ENCODE measurements at regions not wholly inside any gene's neighbourhood (a gene's known extent, or its start where the extent isn't known, plus 50 kb on each side); places are given as distances from the start of the nearest gene placed in this dataset.

DNA sequence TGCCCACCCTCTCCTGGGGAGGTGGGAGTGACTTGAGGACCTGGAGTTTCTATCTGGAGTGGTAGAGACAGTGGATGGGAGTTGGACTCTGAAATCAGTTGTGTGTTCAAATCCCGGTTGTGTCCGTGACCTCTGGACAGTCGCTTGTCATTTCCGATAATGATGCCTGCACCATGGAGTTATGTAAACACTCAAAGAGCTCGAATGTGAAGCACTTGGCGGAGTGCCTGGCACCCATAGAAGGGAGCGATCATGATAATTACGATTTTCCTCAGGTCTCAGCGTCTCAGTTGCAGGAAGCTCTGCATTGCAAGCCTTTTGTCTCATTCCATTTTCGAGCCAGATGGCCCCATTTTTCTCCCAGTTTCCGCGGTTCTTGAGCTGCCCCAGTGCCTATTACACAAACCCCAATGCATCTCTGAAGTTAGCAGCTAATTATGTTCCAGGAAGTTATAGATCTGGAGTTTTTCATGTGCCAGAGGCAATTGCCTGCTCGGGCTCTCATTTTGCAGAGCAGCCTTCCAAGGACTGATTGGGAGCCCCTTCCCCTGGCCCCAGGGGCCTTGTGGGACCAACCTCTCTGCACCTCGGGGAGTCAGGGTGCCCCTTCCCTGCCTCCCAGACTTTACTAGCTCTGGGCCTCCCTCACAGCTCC, 175.5 kb upstream of the MVB12B start:
- Histone ChIP-seq H3K9me3 (ENCODE audit: control insufficient read depth in 4 of 4, low read length in 3 of 4) (no peaks in the 10 kb centered on the region), H3K27me3 (ENCODE audit: control insufficient read depth in 4 of 4, insufficient read depth in 4 of 4, low read length in 3 of 4) (no peaks in the 10 kb centered on the region), H3K27ac (ENCODE audit: low read depth in 1 of 2, low read length in 2 of 2) (peak overlapping the region in 1 of 2 donors; percentile 21), H3K36me3 (ENCODE audit: control insufficient read depth in 4 of 4, insufficient read depth in 3 of 4, low read depth in 1 of 4, low read length in 3 of 4) (no peaks in the 10 kb centered on the region), H3K9ac (ENCODE audit: low read depth in 1 of 2, low read length in 2 of 2) (no peak overlapping the region), H3K4me1 (ENCODE audit: control insufficient read depth in 4 of 4, insufficient read depth in 4 of 4, low read length in 3 of 4) (peaks cover 4 to 25% (median 15%) of the 10 kb centered on the region in 4 donors), H3K4me3 (ENCODE audit: low read depth in 1 of 3, low read length in 3 of 3) (no peak overlapping the region)
- WGBS = 27% methylated on average over 14 of the region's 14 CpGs
- TF ChIP-seq JUND (IDR thresholded peaks at IDR 0.05) = peak in 1 of 2 donors; percentile 39
- TF ChIP-seq YY1 (IDR thresholded peaks at IDR 0.05) = peak; percentile 95
- TF ChIP-seq, protein P1, sequence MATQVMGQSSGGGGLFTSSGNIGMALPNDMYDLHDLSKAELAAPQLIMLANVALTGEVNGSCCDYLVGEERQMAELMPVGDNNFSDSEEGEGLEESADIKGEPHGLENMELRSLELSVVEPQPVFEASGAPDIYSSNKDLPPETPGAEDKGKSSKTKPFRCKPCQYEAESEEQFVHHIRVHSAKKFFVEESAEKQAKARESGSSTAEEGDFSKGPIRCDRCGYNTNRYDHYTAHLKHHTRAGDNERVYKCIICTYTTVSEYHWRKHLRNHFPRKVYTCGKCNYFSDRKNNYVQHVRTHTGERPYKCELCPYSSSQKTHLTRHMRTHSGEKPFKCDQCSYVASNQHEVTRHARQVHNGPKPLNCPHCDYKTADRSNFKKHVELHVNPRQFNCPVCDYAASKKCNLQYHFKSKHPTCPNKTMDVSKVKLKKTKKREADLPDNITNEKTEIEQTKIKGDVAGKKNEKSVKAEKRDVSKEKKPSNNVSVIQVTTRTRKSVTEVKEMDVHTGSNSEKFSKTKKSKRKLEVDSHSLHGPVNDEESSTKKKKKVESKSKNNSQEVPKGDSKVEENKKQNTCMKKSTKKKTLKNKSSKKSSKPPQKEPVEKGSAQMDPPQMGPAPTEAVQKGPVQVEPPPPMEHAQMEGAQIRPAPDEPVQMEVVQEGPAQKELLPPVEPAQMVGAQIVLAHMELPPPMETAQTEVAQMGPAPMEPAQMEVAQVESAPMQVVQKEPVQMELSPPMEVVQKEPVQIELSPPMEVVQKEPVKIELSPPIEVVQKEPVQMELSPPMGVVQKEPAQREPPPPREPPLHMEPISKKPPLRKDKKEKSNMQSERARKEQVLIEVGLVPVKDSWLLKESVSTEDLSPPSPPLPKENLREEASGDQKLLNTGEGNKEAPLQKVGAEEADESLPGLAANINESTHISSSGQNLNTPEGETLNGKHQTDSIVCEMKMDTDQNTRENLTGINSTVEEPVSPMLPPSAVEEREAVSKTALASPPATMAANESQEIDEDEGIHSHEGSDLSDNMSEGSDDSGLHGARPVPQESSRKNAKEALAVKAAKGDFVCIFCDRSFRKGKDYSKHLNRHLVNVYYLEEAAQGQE (IDR thresholded peaks at IDR 0.05) = no peak
- TF ChIP-seq SP1 (IDR thresholded peaks at IDR 0.05) = peak; percentile 83
- TF ChIP-seq GABPA (IDR thresholded peaks at IDR 0.05 in 1 of 2, conservative IDR thresholded peaks at IDR 0.05 in 1 of 2) = no peak
- TF ChIP-seq HNF4G (IDR thresholded peaks at IDR 0.05) = peak; percentile 58
- TF ChIP-seq FOXA2 (IDR thresholded peaks at IDR 0.05) = peak; percentile 89
- TF ChIP-seq NR2F2 (IDR thresholded peaks at IDR 0.05) = peak; percentile 66
- no peak for TF ChIP-seq ZBTB33 (IDR thresholded peaks at IDR 0.05)
- no peak for TF ChIP-seq EGR1 (IDR thresholded peaks at IDR 0.05; ENCODE audit: low read depth in 2 of 2)
- TF ChIP-seq RAD21 (IDR thresholded peaks at IDR 0.05) = peak; percentile 13 to 18
- TF ChIP-seq RXRA (IDR thresholded peaks at IDR 0.05) = peak; percentile 67 to 73
- peak; percentile 67 to 75 for TF ChIP-seq HNF4A (conservative IDR thresholded peaks at IDR 0.05)
- TF ChIP-seq, protein P2, sequence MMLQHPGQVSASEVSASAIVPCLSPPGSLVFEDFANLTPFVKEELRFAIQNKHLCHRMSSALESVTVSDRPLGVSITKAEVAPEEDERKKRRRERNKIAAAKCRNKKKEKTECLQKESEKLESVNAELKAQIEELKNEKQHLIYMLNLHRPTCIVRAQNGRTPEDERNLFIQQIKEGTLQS (IDR thresholded peaks at IDR 0.05) = no peak
- peak; percentile 74 for TF ChIP-seq FOXA1 (IDR thresholded peaks at IDR 0.05)
- no peak for TF ChIP-seq TAF1 (conservative IDR thresholded peaks at IDR 0.05)
- TF ChIP-seq, protein P3, sequence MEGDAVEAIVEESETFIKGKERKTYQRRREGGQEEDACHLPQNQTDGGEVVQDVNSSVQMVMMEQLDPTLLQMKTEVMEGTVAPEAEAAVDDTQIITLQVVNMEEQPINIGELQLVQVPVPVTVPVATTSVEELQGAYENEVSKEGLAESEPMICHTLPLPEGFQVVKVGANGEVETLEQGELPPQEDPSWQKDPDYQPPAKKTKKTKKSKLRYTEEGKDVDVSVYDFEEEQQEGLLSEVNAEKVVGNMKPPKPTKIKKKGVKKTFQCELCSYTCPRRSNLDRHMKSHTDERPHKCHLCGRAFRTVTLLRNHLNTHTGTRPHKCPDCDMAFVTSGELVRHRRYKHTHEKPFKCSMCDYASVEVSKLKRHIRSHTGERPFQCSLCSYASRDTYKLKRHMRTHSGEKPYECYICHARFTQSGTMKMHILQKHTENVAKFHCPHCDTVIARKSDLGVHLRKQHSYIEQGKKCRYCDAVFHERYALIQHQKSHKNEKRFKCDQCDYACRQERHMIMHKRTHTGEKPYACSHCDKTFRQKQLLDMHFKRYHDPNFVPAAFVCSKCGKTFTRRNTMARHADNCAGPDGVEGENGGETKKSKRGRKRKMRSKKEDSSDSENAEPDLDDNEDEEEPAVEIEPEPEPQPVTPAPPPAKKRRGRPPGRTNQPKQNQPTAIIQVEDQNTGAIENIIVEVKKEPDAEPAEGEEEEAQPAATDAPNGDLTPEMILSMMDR (IDR thresholded peaks at IDR 0.05; ENCODE audit: low read depth, low read length, missing input control) = no peak
- TF ChIP-seq, protein P4, sequence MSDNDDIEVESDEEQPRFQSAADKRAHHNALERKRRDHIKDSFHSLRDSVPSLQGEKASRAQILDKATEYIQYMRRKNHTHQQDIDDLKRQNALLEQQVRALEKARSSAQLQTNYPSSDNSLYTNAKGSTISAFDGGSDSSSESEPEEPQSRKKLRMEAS (IDR thresholded peaks at IDR 0.05) = peak; percentile 47
- peak; percentile 31 for DNase-seq (ENCODE audit: low spot score)
